ENCODE measurements at regions not wholly inside any gene's neighbourhood (a gene's known extent, or its start where the extent isn't known, plus 50 kb on each side); places are given as distances from the start of the nearest gene placed in this dataset.

DNA sequence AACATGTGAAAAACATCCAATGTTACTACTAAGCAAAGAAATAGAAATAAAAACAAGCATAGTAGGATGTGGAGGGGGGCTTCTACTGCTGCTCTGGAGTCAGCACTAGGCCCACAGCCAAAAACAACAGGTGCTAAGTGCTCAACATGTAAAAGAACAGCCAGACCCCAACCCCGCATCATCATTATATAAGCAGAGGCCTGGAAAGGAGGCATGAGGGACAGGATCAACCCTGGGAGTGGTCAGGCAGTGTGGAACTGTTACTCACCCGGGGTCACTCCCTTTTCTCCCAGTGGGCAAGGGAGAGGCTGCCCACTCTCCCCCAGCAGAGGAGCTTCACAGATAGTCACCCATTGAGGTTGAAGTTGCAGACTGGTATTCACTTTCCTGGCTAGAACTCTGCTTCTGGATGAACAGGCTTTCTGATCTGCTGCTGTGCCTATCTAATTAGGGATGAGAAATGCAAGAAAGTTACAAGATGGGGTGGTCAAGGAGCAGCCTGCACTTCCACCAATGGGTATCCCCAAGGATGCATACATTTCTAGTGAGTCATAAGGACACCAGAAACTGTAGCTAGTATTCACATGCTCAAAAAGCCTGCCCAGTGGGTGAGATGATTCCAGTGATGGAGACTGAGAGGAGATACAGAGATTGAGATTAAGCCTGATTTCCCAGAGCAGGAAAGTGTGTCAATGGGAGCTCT, 480.1 kb upstream of the TCF4 start:
- H3K27ac Mint-ChIP-seq: no peak overlapping the region
- no peak for ATAC-seq
- H3K9me3 Mint-ChIP-seq (ENCODE audit: low read depth): no peaks in the 10 kb centered on the region
- no peak overlapping the region for H3K4me3 Mint-ChIP-seq
- no peaks in the 10 kb centered on the region for H3K36me3 Mint-ChIP-seq (ENCODE audit: low read depth)
- no peaks in the 10 kb centered on the region for H3K27me3 Mint-ChIP-seq
- intact Hi-C loops (cut with DNase I, micrococcal nuclease): no loop called here
- CTCF ChIA-PET: no interaction called here
- no peak for DNase-seq
- POLR2A ChIA-PET: no interaction called here
- H3K4me1 Mint-ChIP-seq: no peaks in the 10 kb centered on the region

DNA sequence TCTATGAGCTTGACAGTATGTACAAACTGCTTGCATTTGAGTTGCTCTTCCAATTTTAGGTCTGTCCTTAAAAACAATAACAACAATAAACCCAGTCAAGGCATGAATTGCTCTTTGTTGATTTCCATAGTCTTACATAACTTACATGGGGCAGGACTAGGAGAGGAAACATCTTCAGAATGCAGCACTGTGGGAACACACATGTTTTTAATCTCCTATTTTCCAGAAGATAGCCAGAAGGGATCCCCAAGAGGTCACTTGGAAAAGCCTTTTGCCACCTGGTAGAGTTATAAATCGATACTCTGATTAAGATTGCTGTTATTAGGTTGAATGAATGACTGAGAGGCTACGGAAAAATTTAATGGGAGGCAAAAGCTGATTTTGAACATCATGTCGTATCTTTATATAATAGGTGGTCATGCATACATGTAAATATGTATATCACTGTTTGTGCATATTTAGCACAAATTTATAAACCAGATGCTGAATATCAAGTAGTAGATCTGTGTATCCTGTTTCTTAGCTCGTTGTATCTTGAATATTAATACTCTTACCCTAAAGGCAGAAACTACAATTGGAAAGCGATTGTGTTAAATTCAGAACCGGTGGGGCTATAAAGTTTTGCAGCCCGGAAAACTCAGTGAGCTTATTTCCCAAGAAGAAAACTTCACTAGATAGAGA, 479.4 kb upstream of the TCF4 start:
- no peaks in the 10 kb centered on the region for H3K9me3 Mint-ChIP-seq (ENCODE audit: low read depth)
- intact Hi-C loops (cut with DNase I, micrococcal nuclease): no loop called here
- no peak for DNase-seq
- ChIA-PET CTCF (interaction anchor here (0.8 kb wide), 1 partner anchor 9 kb away, joined by 3 read pairs; no protein-coding TSS in a partner anchor), POLR2A (no interaction called here)
- no peaks in the 10 kb centered on the region for H3K36me3 Mint-ChIP-seq (ENCODE audit: low read depth)
- no peak for ATAC-seq
- no peak overlapping the region for H3K4me3 Mint-ChIP-seq
- H3K4me1 Mint-ChIP-seq: no peaks in the 10 kb centered on the region
- no peak overlapping the region for H3K27ac Mint-ChIP-seq
- no peaks in the 10 kb centered on the region for H3K27me3 Mint-ChIP-seq

DNA sequence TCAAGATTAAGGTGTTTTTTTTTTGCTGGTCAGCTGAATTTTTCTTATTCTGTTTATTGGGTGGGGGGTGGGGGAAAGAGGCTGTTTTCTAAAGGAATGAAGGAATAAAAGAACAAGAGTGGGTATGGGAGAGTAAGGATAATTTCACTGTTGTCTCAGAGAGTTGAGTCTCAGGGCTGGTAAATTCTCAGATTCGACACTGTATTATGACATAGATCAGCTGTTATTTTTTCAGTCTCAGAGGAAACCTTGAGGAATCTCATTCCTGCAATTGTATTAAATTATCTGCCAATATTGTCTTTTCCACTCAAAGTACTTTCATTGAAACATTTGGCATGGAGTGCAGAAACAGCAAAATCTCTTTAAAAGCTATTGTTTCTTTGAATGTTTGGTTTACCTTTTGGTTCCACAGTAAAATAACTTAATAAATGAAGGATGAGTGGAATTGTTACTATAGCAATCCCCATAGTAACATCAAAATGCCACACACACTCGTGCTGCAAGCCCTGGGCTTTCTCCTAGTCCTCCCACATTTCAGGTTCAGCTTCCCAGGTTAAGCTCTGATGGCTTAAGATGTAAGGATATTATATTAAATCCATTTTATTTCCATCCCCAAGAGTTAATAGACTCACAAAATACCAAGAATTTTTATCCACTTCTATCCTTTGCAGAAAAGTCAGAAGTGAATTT, 478.7 kb upstream of the TCF4 start:
- intact Hi-C loops (cut with DNase I, micrococcal nuclease): no loop called here
- H3K27ac Mint-ChIP-seq: no peak overlapping the region
- H3K4me3 Mint-ChIP-seq: no peak overlapping the region
- DNase-seq (no peak), ATAC-seq (no peak)
- no peaks in the 10 kb centered on the region for H3K4me1 Mint-ChIP-seq
- H3K36me3 Mint-ChIP-seq (ENCODE audit: low read depth): no peaks in the 10 kb centered on the region
- no peaks in the 10 kb centered on the region for H3K27me3 Mint-ChIP-seq
- POLR2A ChIA-PET: no interaction called here
- no peaks in the 10 kb centered on the region for H3K9me3 Mint-ChIP-seq (ENCODE audit: low read depth)
- CTCF ChIA-PET: interaction anchor here (0.8 kb wide), 1 partner anchor 10 kb away, joined by 3 read pairs; no protein-coding TSS in a partner anchor

DNA sequence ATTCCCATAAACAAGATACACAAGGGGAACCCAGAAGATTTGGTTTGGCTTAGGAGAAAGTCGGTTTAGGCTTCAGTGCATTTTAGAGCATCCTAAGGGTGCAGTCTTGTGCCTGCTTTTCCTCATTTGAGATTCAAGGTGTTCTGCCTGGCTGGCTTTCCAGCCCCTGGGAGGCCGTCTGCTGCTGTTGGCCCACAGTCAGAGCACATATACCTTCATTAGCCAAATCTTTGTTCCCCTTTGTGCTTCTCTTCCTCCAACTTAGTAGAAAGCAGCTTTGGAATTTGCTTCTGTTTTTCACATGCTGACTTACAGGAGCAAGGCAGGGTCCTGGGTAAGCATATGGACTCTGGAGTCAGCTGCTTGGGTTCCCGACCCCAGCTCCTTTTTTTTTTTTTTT, 477.1 kb upstream of the TCF4 start:
- no peaks in the 10 kb centered on the region for H3K4me1 Mint-ChIP-seq
- intact Hi-C loops (cut with DNase I, micrococcal nuclease): no loop called here

DNA sequence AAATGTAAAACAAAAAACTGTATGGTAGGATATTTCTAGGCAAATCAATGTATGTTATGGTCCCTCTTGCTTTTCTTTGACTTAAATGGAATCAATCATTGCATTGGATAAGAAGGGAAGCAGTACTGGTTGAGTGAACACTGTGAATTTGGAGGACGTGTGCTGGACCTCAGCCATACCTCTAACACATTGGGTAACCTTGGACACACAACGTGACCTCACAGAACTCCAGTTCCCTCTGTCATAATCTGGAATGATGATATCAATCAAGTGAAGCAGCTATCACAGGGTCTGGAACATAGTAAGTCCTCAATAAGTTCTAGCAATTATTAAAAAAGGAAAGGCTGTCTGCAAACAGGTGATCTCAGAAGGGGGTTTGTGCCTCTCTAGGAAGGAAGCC, 474.9 kb upstream of the TCF4 start:
- no peak for DNase-seq
- no peak overlapping the region for H3K27ac Mint-ChIP-seq
- ChIA-PET POLR2A (no interaction called here), CTCF (no interaction called here)
- no peaks in the 10 kb centered on the region for H3K36me3 Mint-ChIP-seq (ENCODE audit: low read depth)
- H3K4me3 Mint-ChIP-seq: no peak overlapping the region
- no peaks in the 10 kb centered on the region for H3K27me3 Mint-ChIP-seq
- H3K9me3 Mint-ChIP-seq (ENCODE audit: low read depth): no peaks in the 10 kb centered on the region
- no peak for ATAC-seq
- H3K4me1 Mint-ChIP-seq: no peaks in the 10 kb centered on the region
- intact Hi-C loops (cut with DNase I, micrococcal nuclease): no loop called here

More for the DNA sequence above, 477.1 kb upstream of the TCF4 start:
- no peak for DNase-seq
- H3K27ac Mint-ChIP-seq: no peak overlapping the region
- ChIA-PET POLR2A (no interaction called here), CTCF (no interaction called here)
- H3K36me3 Mint-ChIP-seq (ENCODE audit: low read depth): no peaks in the 10 kb centered on the region
- H3K27me3 Mint-ChIP-seq: no peaks in the 10 kb centered on the region
- ATAC-seq: no peak
- H3K9me3 Mint-ChIP-seq (ENCODE audit: low read depth): no peaks in the 10 kb centered on the region
- H3K4me3 Mint-ChIP-seq: no peak overlapping the region

DNA sequence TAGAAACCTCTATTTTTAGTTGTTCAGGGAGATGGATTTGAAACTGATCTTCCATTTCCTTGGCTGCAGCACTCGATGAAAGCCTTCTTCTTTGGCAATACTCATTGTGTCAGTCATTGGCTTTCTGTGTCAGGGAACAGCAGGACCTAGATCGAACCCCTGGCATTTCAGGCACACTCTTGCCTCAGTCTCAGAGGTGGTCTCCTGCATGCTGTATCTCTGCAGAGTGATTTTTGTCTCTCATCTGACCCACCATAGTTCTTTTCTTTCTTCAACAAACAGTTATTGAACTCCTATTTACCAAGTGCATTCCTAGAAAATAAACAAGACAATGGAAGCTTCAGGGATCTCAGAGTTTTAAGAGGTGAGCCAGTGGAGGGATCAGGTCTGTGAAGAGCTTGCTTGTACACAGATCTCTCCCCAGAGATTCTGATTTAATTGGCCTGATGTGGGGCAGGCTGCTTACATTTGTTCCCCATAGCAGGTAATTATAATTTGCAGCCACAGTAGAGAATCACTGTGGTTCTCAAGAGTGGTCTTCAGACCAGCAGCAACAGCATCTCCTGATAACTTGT, 473.1 kb upstream of the TCF4 start:
- CTCF ChIA-PET: no interaction called here
- no peaks in the 10 kb centered on the region for H3K4me1 Mint-ChIP-seq
- intact Hi-C loops (cut with DNase I, micrococcal nuclease): no loop called here
- no peak overlapping the region for H3K27ac Mint-ChIP-seq
- H3K27me3 Mint-ChIP-seq: no peaks in the 10 kb centered on the region
- H3K4me3 Mint-ChIP-seq: no peak overlapping the region
- ATAC-seq (no peak), DNase-seq (no peak)
- H3K36me3 Mint-ChIP-seq (ENCODE audit: low read depth): no peaks in the 10 kb centered on the region
- H3K9me3 Mint-ChIP-seq (ENCODE audit: low read depth): no peaks in the 10 kb centered on the region
- POLR2A ChIA-PET: no interaction called here

DNA sequence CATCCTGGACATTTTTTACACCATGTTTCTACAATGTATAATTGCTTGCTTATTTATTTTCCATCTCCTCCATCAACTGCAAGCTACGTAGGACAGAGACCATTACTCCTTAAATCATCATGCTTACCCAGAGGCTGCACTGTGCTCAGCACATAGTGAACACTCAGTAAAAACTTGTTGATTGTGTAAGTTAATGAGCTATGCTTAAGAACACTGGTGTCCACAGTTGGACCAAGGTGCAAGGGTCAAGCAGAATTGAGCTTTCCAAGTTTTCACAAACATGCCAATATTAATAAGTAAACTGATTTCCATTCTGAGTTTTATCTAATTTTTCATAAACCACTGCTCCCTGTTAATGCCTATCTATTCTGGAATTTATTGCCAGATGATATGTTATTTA, 464.2 kb upstream of the TCF4 start:
- ChIA-PET CTCF (no interaction called here), POLR2A (no interaction called here)
- Mint-ChIP-seq H3K36me3 (ENCODE audit: low read depth) (no peaks in the 10 kb centered on the region), H3K4me1 (no peaks in the 10 kb centered on the region), H3K27ac (no peak overlapping the region), H3K4me3 (no peak overlapping the region), H3K9me3 (ENCODE audit: low read depth) (peaks cover 11% of the 10 kb centered on the region), H3K27me3 (no peaks in the 10 kb centered on the region)
- intact Hi-C loops (cut with DNase I, micrococcal nuclease): no loop called here
- ATAC-seq (no peak), DNase-seq (no peak)

DNA sequence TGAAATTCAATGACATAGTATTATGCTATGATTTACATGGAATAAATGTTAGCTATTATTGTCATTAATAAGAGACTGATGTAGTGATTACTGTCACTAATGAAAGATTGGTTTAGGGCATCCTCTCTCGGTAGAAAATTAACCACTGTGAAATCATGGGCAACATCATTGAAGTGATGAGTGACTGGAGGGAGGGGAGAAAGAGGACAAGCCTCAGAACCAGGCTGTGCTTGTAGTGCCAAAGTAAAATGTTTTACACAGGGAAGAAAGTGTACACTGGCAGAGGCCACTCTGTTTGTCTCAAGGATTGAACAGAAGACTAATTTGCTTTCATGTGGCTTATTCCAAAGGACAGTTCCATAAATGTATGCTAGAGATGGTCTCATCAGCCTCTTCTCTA, 456.2 kb upstream of the TCF4 start:
- Mint-ChIP-seq H3K27ac (no peak overlapping the region), H3K4me3 (no peak overlapping the region), H3K9me3 (ENCODE audit: low read depth) (peaks cover 11% of the 10 kb centered on the region), H3K36me3 (ENCODE audit: low read depth) (no peaks in the 10 kb centered on the region), H3K4me1 (no peaks in the 10 kb centered on the region), H3K27me3 (no peaks in the 10 kb centered on the region)
- CTCF ChIA-PET: no interaction called here
- POLR2A ChIA-PET: no interaction called here
- DNase-seq: no peak
- intact Hi-C loops (cut with DNase I, micrococcal nuclease): no loop called here
- ATAC-seq: no peak

DNA sequence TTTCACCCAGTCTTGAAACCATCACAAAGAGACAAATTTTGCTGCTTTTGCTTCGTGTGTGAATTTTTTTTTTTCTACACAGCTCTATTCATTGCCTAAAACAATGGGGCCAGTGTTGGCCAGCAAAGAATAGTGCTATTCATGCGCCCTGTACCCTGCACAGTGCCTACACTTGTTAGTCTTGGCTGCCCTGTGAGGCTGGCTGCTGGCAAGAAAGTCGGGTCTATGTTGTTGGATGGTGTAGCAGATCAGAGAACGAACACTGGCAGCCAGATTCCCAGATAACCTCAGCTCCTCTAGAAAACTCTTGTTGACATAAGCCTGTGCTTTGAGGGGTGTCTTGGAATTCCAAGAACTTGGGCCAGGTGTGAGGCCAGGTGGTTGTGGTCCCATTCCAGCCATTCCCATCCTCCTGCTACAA, 455.7 kb upstream of the TCF4 start:
- Mint-ChIP-seq H3K4me3 (no peak overlapping the region), H3K27me3 (no peaks in the 10 kb centered on the region), H3K36me3 (ENCODE audit: low read depth) (no peaks in the 10 kb centered on the region), H3K4me1 (no peaks in the 10 kb centered on the region), H3K27ac (no peak overlapping the region), H3K9me3 (ENCODE audit: low read depth) (peaks cover 10% of the 10 kb centered on the region)
- CTCF ChIA-PET: no interaction called here
- ATAC-seq (no peak), DNase-seq (no peak)
- POLR2A ChIA-PET: no interaction called here
- intact Hi-C loops (cut with DNase I, micrococcal nuclease): no loop called here

DNA sequence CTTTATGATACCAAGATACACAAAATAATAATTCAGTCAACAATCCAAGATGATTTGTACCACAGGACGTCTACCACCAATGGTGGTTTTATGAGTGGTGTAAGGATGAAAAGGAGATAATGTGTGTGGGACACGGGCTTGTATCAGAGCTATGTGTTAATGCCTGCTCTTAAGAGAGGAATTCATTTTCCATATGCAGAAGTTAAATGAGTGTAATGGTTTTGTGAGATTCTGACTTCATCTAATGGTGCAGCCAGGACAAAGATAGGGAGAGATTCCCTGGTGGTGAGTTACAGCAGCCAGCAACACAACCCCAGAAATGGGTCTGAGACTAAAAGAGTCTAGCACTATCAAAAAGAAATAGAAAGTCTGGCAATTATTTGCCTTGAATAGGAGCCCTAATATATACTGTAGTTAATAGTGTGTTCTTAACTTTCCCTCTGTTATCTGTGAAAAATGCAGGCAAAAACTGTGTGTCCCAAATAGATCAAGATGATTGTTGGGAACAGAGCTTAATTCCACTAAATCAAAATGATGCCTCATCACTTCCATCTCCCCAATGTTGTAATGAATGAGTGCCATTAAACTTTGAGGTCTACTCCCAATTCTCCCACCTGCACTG, 455.0 kb upstream of the TCF4 start:
- ATAC-seq (no peak), DNase-seq (no peak)
- no peak overlapping the region for H3K27ac Mint-ChIP-seq
- H3K36me3 Mint-ChIP-seq (ENCODE audit: low read depth): no peaks in the 10 kb centered on the region
- no peaks in the 10 kb centered on the region for H3K4me1 Mint-ChIP-seq
- peaks cover 7% of the 10 kb centered on the region for H3K9me3 Mint-ChIP-seq (ENCODE audit: low read depth)
- intact Hi-C loops (cut with DNase I, micrococcal nuclease): no loop called here
- ChIA-PET POLR2A (no interaction called here), CTCF (no interaction called here)
- no peaks in the 10 kb centered on the region for H3K27me3 Mint-ChIP-seq
- H3K4me3 Mint-ChIP-seq: no peak overlapping the region

DNA sequence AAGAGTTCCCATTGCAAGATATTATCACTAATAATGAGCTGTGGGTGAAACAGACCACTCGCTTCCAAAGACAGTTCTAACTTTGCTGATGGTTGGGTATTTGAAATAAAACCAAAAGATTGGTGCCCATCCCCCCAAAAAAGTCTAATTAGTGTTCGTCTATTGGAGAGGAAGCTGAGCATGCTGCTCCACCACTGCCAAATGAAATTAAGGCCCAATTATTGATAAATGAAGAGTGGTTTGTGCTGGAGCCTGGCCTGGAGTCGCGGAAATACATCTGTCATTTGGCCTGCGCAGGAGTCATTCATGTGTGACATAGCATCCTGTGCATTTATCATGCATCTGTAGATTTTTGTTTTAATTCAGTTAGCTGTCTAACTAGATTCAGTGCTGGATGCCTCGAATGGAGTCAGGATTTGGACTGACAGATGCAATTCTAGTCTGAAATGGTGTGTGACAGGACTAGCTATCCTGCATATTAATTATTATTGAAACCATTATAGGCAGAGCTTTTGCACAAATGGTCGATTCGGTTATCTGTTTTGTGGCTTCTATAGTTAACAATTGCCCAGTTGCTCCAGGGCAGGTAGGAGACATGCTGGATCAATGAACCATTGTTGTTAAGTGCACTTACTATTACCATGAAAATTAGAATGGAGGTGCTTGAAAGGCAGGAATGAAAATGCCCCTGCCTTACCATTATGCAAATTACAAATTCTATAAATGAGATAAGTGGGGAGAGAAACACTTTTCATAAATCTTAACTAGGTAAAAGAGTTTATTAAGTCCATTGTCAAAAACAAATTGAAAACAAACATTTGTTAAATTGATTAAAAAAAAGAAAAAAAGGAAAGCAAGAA, 450.4 kb upstream of the TCF4 start:
- Mint-ChIP-seq H3K27me3 (no peaks in the 10 kb centered on the region), H3K4me3 (no peak overlapping the region), H3K9me3 (ENCODE audit: low read depth) (peaks cover 2% of the 10 kb centered on the region), H3K27ac (no peak overlapping the region), H3K36me3 (ENCODE audit: low read depth) (no peaks in the 10 kb centered on the region), H3K4me1 (no peaks in the 10 kb centered on the region)
- intact Hi-C loops (cut with DNase I, micrococcal nuclease): no loop called here
- ChIA-PET POLR2A (no interaction called here), CTCF (no interaction called here)
- ATAC-seq (no peak), DNase-seq (no peak)

Measured in activated CD4-positive, alpha-beta T cell treated with anti-CD3 and anti-CD28 coated beads for 36 hours (primary cell).